ENCODE measurements at regions not wholly inside any gene's neighbourhood (a gene's known extent, or its start where the extent isn't known, plus 50 kb on each side); places are given as distances from the start of the nearest gene placed in this dataset.
"Not testable (repeated sequence)": the region's sequence is repeated elsewhere in the genome, so short reads cannot be mapped to it uniquely, and the experiment has no call there.

- DNase-seq (ENCODE audit: low spot score): no peak
These were observed 366.8 kb upstream of the DPYD start for GRCh38 chr1:98287626-98288025.

- DNase-seq (ENCODE audit: low spot score): no peak
These were observed 365.8 kb upstream of the DPYD start for GRCh38 chr1:98286656-98287055.

- not testable (repeated sequence) for DNase-seq (ENCODE audit: low spot score)
These were observed 364.5 kb upstream of the DPYD start for GRCh38 chr1:98285286-98285685.

- no peak for DNase-seq (ENCODE audit: low spot score)
These were observed 359.2 kb upstream of the DPYD start for GRCh38 chr1:98280049-98280448.

DNA sequence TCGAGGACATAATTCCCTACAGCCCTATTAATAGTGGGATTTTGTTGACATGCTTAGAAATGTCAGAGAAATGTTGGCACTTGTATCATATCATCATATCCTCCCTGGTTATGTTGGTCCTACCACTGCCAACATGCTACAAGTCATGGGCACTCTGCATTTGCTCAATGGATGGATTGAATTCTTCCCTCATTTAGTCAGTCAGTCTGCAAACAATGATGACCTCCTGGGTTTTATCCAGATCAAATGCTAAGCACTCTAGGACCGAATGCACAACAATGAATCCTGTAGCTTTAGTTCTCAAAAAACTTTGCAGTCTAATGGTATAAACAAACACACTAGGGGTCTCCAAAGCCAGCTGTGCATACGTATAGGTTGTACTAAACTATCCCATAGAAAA lies 357.2 kb upstream of the DPYD start:
- DNase-seq (ENCODE audit: low spot score): no peak

- no peak for DNase-seq (ENCODE audit: low spot score)
These were observed 356.3 kb upstream of the DPYD start for GRCh38 chr1:98277118-98277517.

- DNase-seq (ENCODE audit: low spot score): no peak
These were observed 355.7 kb upstream of the DPYD start for GRCh38 chr1:98276514-98276913.

DNA sequence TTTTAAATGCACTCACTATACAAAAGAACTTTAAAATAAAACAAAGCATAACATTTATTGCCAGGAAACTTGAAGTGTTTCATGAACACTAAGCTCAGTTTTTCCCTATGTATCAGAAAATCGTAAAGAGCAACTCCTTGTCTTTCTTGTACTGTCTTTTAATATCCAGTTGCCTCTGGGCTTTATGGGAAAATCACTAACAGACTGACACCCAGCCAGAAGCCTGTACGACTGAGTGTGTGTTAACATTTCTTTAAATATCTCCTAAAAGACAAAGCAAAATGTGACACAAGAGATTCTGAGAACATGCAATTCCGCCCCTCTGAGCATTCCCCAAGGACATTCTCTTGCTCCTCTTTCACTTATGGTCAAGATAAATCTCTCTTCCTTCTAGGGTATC lies 347.5 kb upstream of the DPYD start:
- no peak for DNase-seq (ENCODE audit: low spot score)

GRCh38 chr1:98267423-98267822 lies 346.6 kb upstream of the DPYD start:
- no peak for DNase-seq (ENCODE audit: low spot score)

- no peak for DNase-seq (ENCODE audit: low spot score)
These were observed 343.9 kb upstream of the DPYD start for GRCh38 chr1:98264727-98265126.

DNA sequence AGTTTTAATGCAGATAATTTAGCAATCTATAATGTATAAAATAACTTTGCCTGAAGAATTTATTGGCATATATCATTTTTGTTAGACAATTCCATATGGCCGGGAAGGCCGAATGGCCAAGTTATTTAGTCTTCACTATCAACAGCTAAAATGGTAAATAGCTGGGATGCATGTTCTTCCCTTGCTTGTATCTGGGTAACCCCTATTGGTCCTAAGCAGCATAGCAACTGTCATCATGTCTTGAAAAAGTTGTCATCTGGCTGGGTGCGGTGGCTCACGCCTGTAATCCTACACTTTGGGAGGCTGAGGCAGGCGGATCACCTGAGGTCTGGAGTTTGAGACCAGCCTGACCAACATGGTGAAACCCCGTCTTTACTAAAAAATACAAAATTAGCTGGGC lies 340.0 kb upstream of the DPYD start:
- DNase-seq (ENCODE audit: low spot score): no peak

GRCh38 chr1:98260412-98260811 lies 339.6 kb upstream of the DPYD start:
- DNase-seq (ENCODE audit: low spot score): no peak

DNA sequence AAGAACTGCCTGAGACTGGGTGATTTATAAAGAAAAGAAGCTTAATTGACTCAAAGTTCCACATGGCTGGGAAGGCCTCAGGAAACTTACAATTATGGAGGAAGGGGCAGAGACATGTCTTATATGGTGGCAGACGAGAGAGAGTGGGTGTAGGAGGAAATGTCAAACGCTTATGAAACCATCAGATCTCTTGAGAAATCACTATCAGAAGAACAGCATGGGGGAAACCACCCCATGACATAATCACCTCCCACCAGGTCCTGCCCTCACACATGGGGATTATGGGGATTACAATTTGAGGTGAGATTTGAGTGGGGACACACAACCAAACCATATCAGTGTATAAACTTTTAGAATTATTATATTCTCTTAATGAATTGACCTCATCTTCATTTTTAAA lies 335.9 kb upstream of the DPYD start:
- no peak for DNase-seq (ENCODE audit: low spot score)

DNA sequence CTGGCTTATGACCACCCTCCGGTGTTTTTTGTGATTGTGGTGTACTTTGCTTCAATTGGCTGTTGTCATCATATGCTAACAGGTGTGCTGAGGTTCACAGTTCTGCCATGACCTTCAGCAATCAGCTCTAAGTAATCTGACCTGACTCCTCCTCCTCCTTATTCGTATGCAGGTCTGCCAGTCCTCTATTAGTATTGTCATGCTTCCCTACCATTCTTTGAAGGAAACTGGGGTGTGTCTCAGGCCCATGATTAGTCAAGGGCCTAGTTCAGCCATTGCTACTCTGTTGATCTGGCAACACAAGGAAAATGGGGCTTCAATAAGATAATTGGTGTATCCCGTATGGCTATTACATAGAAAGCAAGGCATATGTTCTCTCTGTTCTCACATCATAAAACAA lies 332.3 kb upstream of the DPYD start:
- DNase-seq (ENCODE audit: low spot score): no peak

DNA sequence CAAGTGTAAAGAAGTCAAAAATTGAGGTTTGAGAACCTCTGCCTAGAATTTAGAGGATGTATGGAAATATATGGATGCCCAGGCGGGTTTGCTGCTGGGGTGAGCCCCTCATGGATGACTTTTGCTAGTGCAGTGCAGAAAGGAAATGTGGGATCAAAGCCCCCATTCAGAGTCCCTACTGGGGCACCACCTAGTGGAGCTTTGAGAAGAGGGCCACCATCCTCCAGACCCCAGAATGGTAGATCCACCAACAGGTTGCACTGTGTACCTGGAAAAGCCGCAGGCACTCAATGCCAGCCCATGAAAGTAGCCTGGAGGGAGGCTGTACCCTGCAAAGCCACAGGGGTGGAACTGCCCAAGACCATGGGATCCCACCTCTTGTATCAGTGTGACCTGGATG lies 330.7 kb upstream of the DPYD start:
- no peak for DNase-seq (ENCODE audit: low spot score)

- DNase-seq (ENCODE audit: low spot score): no peak
These were observed 311.8 kb upstream of the DPYD start for GRCh38 chr1:98232678-98233077.

DNA sequence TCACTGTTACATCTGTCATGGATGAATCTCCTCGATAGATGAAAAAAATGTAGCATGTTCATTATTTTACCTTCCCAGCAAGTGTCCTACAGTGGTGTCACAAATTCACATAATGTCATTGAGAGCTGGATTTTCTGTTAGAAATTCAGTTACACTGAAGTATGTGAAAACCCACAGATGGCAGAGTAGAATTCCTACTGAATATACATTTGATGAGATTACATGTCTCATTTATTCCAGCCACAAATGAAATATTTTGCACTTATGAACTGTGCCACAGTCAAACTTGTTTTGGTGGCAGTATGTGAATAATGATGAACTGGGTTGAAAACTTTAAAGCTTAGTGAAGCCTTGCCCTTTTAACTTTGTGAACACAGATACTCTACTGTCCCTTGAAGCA lies 301.9 kb upstream of the DPYD start:
- DNase-seq (ENCODE audit: low spot score): no peak

GRCh38 chr1:98221923-98222322 lies 301.1 kb upstream of the DPYD start:
- DNase-seq (ENCODE audit: low spot score): no peak

DNA sequence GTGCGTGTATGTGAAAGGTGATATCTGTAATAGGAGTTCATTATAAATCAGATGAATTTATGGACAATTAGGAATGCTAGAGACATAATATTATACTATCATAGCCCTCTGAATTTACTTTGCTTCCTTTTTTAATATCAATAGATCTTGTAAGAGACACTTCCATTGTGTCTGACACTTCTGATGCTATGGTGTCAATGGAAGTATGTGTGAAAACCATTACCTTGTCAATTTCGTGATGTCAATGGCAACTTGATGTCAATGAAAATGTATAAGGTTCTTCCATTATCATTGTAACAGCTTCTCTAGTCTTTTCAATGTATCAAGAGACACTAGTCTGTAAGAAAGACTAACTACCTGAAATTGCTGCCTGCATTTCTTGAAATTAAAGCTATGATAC lies 296.8 kb upstream of the DPYD start:
- DNase-seq (ENCODE audit: low spot score): no peak

DNA sequence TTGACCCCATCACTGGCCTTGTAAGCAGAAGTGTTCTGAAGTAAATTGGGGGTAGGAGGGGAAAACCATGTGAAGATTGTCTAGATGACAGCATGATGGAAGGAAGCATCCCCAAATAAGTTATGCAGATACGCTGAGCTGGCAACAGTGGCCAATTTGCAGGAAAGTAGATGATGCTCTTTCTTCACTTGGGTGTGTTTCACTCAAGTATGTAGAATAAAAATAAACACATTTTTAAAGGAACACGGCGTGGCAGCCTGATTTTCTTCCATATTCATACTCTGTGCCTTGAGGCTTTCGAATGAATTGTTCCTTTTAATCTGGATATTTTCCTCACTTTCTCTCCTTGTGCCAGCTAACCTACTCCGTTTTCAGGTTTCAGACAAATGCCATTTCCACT lies 295.5 kb upstream of the DPYD start:
- DNase-seq (ENCODE audit: low spot score): no peak

DNA sequence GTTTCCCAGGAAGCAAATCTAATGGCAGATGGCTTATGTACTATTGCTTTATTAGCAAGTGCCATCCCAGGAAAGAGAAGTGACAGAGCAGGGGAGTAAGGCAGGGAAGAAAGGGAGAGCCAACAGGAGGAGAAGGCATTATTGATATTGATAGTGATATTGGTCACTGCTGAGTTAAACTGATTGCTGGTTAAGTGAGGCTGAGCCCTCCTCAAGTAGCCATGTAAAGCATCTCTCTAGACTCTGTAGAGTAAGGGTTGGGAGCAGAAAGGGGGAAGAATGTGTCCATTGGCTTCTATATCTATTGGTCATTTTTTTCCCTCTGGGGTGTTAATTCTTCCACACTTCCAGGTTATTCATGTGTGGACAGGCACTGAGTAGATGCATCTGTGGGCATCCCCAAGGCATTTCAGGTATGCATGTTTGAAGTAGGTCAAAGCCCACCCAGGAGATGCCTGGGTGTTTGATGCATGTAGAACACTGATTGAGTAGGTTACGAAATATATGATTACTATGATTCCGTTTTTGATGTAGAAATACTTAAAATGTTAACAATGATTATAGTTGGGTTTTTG lies 290.5 kb upstream of the DPYD start:
- DNase-seq (ENCODE audit: low spot score): no peak

DNA sequence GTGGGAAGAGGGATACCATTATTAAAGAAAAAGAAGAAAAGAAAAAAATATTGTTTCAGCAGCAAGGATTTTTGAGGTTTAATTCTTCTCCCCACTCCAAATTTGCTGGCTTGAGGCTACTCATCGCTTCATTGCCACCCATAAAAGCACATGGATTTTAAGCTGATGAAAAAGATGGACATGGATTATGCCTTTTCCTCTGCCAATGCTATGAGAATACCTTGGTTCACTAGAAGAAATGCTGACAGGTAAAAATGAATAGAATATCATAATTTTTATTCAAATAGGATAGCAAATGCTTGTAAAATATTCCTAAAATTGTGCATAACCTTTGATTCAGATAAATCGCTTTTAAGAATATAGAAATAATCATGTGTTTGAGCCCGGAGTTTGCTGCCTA lies 289.7 kb upstream of the DPYD start:
- no peak for DNase-seq (ENCODE audit: low spot score)

DNA sequence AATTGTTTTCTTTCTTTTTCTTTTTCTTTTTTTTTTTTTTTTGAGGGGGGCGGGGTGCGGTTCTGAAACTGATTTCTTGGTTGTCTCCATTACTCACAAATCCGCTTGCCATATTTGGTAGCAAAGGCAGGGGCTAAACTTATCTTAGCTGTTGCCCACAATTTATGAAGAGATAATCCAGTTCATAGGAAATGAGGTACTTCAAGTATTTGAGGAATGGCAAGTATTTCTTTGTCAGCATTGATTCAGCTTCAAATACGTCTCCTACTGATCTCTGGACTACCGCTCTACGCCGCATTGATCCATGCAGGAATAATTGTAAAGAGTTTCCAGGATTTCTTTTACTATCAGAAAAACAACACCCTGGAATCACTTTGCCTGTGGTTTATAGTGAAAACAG lies 289.2 kb upstream of the DPYD start:
- peak; percentile 60 for DNase-seq (ENCODE audit: low spot score)

- no peak for DNase-seq (ENCODE audit: low spot score)
These were observed 284.6 kb upstream of the DPYD start for GRCh38 chr1:98205291-98206017.
